HG02943 (cell line): ENCODE measurements at regions not wholly inside any gene's neighbourhood (a gene's known extent, or its start where the extent isn't known, plus 50 kb on each side); places are given as distances from the start of the nearest gene placed in this dataset.
"Not testable (repeated sequence)": the region's sequence is repeated elsewhere in the genome, so short reads cannot be mapped to it uniquely, and the experiment has no call there.

Source experiments
- ATAC-seq: cut with Tn5 transposase; IDR thresholded peaks from one replicate; pipeline ENCODE4 v1.9.1; 2021; ENCODE audit warnings: mild to moderate bottlenecking, low read depth, moderate library complexity; ENCODE audit not compliant: unreplicated experiment

DNA sequence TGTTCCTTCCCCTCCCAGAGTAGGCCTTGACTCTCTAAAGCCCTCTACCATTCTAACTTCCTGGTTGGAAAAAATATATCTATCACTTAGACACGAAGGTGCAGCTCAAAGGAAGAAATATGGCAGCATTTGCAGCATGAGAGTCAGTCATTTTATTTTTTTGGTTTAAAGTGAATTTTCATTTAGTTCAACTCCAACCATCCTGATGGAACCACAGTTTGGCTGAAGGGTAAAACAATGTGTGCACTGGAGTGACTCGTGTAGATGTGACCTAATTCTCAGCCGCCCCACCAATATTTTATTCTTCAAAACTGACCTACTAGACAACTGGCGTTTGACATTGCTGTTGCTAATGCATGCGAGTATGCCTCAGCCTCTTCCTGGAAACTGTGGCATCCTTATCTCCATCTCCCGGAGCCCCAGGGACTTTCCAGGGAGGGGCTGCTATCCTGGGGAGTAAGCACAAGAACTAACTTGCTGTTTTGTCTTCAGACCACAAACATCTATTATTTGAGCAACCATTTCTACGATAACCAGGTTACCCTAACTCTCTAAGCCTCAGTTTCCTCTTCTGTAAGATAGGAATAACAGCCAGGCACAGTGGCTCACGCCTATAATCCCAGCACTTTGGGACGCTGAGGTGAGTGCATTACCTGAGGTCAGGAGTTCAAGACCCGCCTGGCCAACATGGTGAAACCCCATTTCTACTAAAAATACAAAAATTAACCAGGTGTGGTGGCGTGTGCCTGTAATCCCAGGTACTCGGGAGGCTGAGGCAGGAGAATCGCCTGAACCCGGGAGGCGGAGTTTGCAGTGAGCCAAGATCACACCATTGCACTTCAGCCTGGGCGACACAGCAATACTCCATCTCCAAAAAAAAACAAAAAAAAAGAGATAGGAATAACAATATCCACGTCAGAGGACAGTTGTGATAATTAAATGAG is 148.7 kb upstream of the JARID2 start:
- no peak for ATAC-seq

DNA sequence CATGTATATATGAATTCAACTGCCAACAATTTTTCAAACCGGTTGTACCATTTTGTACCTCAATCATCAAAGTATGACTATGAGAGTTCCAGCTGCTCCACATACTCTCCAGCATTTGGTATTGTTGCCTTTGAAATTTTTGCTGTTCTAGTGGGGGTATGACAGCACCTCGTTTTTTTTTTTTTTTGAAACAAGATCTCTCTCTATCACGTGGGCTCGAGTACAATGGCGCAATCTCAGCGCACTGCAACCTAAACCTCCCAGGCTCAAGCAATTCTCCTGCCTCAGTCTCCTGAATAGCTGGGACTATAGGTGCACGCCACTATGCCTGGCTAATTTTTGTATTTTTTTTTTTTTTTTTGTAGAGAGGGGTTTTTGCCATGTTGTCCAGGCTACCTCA is 144.7 kb upstream of the JARID2 start:
- ATAC-seq: no peak

DNA sequence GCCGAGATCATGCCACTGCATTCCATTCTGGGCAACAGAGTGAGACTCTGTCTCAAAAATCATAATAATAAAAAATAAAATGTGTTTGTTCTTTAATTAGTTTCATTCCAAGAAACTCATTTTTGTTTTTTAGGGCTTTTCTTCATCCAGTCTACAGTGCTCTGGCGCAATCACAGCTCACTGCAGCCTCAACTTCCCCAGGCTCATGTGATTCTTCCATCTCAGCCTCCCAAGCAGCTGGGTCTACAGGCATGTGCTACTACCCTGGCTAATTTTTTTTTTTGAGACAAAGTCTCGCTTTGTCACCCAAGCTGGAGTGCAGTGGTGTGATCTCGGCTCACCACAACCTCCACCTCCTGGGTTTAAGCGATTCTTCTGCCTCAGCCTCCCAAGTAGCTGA is 143.6 kb upstream of the JARID2 start:
- no peak for ATAC-seq

DNA sequence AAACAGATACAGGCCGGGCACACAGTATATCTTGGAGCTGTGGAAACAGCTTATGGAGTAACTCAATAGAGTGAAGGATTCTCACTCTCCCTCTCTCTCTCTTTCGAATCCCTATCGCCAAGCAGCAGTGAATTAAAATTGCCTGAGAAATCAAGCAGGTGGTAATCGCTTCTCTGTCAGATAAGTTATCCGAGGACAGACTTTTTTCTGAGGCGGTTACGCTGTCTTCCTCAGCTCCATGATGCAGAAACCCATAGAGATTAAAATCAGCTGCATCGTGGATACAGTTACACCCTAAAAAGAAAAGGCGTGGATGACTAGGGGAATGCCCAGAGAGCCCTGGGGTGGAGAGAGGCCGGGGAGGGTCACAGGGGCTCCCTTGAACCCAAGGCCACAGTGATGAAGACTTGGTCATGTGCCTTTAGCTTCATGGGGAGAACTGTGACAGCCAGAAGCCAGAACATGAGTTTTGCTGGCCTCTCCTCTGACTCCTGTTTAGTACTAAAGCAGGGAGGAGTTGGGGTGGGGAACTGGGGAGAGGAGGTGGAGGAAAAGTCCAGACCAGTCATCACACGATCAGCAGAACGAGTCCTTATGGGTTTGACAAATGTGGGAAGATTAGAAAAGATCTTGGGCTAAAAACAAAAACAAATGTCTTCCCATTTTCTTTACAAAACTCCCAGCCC is 138.8 kb upstream of the JARID2 start:
- ATAC-seq: no peak

DNA sequence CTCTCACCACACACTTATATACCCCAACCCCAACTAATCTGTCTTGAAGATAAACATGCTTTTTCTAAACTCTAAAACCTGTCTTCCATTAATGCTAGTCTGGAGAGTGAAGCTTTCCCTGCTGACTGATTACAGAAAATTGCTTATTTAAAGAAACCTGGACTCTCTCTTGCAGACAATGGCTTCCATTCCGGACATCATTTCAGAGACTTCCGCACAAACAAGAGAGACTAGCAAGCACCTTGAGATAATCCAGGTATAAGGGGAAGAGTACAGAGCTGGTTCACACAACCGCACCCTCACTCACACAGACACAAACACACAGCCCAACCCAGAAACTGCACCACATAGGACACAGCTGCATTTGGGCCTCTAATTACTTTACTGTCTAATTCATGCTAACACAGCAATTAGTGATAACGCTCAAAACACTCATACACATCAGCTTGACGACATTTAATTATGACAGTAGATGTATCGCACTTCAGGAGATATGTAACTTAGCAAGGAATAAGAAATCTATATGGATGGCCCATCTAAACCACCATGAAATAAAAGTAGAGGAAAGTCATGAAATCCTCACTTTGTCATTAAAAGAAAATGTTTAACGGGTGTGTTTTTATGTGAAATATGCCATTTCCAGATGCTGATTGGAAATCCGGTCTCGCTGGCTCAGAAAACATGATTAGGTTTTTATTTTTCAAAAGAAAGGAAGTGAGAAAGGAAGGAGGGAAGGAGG is 138.1 kb upstream of the JARID2 start:
- no peak for ATAC-seq

DNA sequence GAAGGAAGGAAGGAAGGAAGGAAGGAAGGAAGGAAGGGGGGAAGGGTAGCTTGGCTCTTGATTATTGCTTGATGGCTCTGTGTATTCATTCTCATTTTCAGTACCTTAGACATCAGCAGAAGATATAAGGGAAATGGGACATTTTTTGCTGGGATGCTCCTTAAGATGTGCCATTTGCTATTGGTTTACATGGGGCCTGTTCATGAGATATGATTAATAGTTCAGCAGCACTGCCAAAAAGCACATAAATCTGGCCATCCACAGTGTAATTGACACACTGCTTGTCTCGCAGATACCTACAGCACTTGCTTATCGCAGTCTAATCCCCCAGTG is 137.5 kb upstream of the JARID2 start:
- no peak for ATAC-seq

DNA sequence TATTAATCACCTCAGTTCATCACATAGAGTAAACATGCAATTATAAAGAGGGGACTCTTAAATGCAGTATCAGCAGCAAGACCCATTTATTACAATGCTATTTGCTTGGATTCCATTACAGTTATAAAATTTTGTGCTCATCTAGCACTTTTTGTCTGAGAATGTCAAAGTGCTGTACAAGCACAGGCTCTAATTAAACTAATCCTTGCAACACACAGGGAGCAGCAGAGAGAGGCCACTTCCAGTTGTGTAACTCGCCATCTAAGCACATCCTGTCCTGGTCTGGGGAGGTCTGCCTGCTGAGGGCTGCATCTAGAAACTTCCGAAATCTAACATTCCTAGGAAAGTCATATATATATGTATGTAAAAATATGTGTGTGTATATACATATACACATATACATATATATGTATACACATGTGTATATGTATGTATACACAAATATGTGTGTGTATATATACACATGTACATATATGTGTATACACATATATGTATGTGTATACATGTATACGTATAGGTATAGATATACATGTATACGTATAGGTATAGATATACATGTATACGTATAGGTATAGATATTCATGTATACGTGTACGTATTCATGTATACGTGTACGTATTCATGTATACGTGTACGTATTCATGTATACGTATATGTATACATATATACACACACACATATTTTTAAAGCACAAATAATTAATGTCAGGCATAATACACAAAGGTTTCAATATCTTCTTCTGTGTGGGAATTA is 136.4 kb upstream of the JARID2 start:
- ATAC-seq: no peak

DNA sequence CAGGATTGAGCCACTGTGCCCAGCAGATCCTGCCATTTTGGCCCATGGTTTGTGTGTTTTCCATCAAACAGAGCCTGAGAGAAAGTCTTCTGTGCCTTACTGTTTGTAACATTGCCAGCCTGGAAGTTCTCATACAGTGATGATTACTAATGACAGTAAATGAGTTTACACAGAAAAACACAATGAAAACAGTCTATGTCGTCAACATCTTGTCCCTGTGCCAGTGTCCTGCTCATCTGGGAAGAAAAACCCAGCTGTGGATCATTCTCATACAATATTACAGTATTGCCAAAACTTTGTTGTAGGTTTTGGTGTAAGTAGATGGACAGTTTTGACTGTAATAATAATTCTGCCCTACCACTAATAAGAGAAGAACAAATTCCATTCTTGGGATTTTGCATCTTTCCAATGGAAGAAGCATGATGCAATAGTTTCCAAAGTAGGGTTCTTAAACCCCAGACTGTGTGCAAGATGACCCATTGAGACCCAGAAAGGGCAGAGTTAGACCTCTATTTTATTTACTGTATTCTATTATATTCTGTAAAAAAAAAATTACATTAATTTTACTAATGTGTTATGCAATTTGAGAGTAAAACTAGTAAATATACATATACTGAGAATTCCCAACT is 135.0 kb upstream of the JARID2 start:
- no peak for ATAC-seq

DNA sequence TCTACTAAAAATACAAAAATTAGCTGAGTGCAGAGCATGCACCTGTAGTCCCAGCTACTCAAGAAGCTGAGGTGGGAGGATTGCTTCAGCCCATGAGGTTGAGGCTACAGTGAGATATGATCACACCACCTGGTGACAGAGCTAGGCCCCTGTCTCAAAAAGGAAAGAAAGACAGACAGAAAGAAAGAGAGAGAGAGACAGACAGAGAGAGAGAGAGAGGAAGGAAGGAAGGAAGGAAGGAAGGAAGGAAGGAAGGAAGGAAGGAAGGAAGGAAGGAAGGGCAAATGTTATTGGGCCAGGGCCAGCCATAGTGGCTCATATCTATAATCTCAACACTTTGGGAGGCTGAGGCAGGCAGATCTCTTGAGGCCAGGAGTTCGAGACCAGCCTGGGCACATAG is 134.3 kb upstream of the JARID2 start:
- ATAC-seq: not testable (repeated sequence)

DNA sequence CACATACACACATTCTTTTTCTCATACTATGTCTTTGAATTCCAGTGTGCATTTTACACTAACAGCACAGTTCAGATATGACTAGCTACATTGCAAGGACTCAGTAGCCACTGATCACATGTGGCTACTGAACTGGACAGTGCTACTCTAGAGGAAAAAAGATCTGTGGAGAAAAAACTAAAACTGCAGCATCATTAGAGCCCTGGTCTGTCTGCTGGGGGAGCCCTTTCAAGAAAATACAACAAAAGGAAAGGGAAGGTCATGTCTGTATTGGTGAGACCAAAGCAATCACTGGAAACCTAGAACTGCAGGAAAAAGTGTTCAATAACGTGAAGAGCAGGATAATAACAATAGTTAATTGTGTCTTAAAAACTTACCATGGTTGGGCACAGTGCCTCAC is 132.3 kb upstream of the JARID2 start:
- ATAC-seq: no peak

DNA sequence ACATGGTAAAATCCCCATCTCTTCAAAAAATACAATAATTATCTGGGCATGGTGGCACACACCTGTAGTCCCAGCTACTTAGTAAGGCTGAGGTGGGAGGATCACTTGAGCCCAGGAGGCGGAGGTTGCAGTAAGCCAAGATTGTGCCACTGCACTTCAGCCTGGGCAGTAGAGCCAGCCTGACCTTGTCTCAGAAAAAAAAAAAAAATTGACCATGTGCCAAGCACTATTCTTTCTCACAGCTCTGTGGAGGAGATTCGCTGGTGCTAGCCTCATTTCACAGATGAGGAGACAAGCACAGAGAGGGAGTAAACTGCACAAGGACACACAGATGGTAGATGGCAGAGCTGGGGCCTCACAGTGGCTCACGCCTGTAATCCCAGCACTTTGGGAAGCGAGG is 131.8 kb upstream of the JARID2 start:
- no peak for ATAC-seq

DNA sequence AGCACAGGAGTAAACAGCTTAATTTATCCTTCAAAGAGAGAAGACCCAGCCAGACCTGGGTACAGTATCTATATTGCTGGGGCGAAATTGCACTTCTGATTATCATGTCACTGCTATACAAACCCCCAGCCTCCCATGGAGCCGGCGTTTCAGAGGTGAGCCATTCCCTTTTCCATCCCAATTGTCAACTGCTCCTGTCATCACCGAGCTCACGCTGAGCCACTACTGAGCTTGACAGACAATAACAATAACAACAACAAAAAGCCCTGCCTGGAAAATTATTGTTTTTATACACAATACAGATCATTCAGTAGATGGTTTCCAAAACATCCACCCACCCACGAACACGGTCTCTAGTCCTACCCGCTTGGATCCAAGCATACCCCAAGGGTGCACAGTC is 129.0 kb upstream of the JARID2 start:
- no peak for ATAC-seq

DNA sequence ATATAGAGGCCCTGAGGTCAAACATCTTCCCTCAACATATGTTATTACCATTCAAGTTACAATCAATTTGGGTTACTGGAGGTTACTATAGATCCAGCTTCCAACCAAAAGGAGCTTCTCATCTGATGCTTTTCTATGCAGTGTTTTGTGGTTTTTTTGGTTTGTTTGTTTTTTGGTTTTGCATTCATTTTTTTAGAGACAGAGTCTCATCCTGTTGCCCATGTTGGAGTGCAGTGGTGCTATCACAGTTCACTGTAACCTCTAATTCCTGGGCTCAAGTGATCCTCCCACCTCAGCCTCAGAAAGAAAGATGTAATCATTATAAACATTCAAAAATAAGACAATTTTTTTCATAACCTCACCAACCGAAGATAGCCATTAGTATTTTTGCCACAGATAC is 124.4 kb upstream of the JARID2 start:
- no peak for ATAC-seq

DNA sequence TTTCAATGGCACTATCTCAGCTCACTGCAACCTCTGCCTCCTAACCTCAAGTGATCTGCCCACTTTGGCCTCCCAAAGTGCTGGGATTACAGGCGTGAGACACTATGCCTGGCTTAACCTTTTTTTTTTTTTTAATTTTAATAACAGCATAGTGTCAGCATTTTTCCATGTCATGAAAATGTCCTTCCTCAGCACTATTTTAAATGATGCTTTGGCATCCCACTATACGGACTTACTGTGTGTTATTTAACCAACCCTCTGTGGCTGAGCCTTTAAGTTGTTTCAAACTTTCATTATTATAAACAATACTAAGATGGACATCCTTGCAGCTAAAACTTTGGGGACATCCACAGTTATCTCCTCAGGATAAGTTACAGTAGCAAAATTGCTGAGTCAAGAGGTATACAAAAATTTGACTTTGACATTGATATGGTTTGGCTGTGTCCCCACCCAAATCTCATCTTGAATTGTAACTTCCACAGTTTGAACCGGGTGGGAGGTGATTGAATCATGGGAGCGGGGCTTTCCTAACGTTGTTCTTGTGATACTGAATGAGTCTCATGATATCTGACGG is 123.8 kb upstream of the JARID2 start:
- ATAC-seq: no peak

DNA sequence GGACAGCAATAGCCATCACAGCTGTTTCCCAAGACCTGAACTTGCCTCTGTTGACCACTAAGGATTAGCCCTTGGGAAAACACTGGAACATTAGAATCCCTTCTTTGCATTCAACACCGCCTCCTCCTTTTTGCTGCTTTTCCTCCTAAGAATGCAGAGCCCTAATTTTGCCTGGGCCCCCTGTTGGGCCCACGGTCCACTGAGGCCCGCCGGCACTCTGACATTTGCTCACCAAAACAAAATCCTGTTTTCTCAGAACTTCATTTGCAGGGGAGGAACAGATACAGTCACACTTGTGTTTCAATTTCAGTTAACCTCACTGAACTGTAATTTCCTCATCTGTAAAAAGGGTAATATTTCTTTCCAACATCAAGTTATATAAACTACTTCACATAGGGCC is 116.0 kb upstream of the JARID2 start:
- no peak for ATAC-seq

DNA sequence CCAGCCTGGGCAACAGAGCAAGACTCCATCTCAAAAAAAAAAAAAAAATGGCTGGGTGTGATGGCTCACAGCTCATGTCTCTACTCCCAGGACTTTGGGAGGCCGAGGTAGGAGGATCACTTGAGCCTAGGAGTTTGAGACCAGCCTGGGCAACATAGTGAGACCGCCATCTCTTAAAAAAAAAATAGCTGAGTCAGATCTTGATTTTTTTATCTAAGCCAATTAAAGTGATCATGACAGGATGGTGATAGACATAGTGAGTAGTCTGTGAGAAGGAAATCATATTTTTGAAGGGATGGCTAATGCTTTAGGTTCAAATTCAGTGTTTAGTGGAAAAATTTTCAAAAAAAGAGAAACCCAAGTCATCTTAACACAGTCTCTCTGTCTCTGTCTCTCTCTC is 114.6 kb upstream of the JARID2 start:
- no peak for ATAC-seq

DNA sequence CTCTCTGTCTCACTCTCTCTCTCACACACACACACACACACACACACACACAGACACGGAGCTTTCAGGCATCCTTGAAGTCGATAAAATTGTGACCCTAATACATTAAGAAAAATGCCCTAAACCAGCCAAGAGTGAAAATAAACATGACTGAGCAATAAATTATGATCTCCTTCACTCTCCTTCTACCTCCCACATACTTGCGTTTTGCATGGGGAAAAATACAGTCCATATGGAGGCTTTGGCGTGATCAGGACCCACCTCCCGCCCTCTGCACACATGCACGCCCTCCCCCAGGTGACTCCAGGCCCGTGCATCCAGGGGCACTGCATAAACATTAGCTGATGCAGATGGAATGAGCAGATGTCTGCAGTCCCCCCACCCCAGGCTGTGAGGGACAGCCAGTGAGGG is 114.2 kb upstream of the JARID2 start:
- ATAC-seq: no peak

DNA sequence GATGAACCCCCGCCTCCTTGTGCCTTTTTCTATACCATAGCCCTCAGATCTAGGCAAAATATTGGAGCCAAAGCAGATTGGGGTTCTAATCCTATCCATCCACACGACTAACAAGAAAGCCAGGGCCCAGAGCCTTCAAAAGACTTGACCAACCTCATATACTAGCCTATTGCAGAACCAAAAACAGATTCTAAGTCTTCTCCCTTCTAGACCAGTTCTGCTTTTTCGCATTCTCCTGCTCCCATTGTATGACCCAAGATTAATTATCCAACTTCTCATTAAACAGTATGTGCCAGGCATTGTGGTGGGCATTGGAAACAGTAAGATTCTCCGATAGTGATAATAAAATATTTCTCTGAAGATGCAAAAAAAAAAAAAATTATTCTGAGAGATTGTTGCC is 113.7 kb upstream of the JARID2 start:
- no peak for ATAC-seq

DNA sequence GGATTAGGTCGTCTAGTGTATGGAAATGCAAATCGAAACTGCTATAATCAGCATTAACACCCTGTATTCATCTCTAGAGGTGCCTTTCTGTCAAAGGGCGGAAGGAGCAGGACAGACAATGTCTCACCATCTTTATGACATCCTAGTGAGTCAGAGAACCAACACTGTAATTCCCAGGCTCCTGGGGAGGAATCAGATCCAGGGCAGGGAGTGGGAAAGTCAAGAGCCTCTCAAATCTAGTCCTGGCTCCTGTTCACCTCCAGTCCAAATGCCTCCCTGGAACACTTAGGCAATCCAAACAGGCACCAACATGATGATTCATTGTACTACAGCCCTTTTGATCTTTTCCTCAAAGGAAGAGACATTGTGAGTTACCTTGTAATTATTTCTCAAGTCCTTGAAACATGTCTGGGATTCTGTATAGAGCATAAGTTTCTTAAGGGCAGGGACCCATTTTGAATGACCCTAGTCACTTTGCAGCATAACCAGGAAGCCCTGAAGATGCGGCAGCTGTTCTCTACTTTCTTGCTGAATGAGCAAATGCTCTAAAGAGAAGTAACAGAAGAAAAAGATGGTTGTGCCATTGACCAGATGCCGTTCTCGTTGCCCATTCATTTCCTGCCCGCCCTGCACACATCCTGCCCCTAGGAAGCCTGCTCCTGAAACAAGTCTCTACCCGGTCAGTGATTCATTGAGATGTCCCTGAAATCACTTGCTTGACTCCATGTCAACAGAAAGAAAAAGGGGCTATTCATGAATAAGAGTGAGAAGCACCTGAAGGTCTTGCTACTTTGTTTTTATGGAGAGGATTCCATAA is 112.8 kb upstream of the JARID2 start:
- no peak for ATAC-seq
